Lung (tissue), 11 donors: ENCODE measurements at regions not wholly inside any gene's neighbourhood (a gene's known extent, or its start where the extent isn't known, plus 50 kb on each side); places are given as distances from the start of the nearest gene placed in this dataset.
"Not testable (repeated sequence)": the region's sequence is repeated elsewhere in the genome, so short reads cannot be mapped to it uniquely, and the experiment has no call there.

Experiments used
- ATAC-seq: fragments of 200-7000 bp; cut with Tn5 transposase; one replicate; pipeline ENCODE4 v1.9.1; 2020; ENCODE audit warnings: moderate number of reproducible peaks; ENCODE audit not compliant: insufficient read depth, low FRiP score
- DNase-seq, 3 donors: peaks; one replicate each; pipeline ENCODE4 v3.0.0-alpha.2; 2013 to 2017
- H3K27ac ChIP-seq, 2 donors: one replicate each; pipeline ENCODE4 v1.5.1; 2013; ENCODE audit warnings: mild to moderate bottlenecking in 2 of 2, moderate library complexity in 2 of 2, control low read depth in 1 of 2, inconsistent platforms in 1 of 2, low read depth in 1 of 2, low read length in 1 of 2
- H3K27me3 ChIP-seq, 3 donors: one replicate each; pipeline ENCODE4 v1.5.1; 2013; ENCODE audit warnings: low read length in 2 of 3; ENCODE audit not compliant: control insufficient read depth in 3 of 3, insufficient read depth in 3 of 3
- H3K36me3 ChIP-seq, 4 donors: one replicate each; pipeline ENCODE4 v1.5.1; 2013; ENCODE audit warnings: low read length in 4 of 4, mild to moderate bottlenecking in 1 of 4, moderate library complexity in 1 of 4; ENCODE audit not compliant: control insufficient read depth in 4 of 4, insufficient read depth in 4 of 4
- H3K4me1 ChIP-seq, 5 donors: one replicate each; pipeline ENCODE4 v1.5.1; 2013; ENCODE audit warnings: low read length in 5 of 5, mild to moderate bottlenecking in 2 of 5, moderate library complexity in 1 of 5; ENCODE audit not compliant: control insufficient read depth in 5 of 5, insufficient read depth in 5 of 5
- H3K4me3 ChIP-seq: one replicate; pipeline ENCODE4 v1.5.1; 2013; ENCODE audit warnings: mild to moderate bottlenecking, control low read depth, moderate library complexity
- H3K9ac ChIP-seq, 2 donors: one replicate each; pipeline ENCODE4 v1.5.1; 2013; ENCODE audit warnings: low read length in 2 of 2, control low read depth in 1 of 2; ENCODE audit not compliant: insufficient read depth in 1 of 2
- H3K9me3 ChIP-seq, 4 donors: one replicate each; pipeline ENCODE4 v1.5.1; 2013; ENCODE audit warnings: low read length in 3 of 4, mild to moderate bottlenecking in 1 of 4, moderate library complexity in 1 of 4; ENCODE audit not compliant: control insufficient read depth in 4 of 4, insufficient read depth in 3 of 4
- CTCF ChIP-seq: IDR thresholded peaks from 2 replicates; pipeline ENCODE4 v1.5.1; 2012; ENCODE audit warnings: mild to moderate bottlenecking; ENCODE audit errors: control extremely low read depth, extremely low read depth
- WGBS, 2 donors: extraction: QIAGEN DNeasy Blood & Tissue Kit; methylation state at CpG; one replicate each; pipeline ENCODE4 v1.1.7; 2013; 5-methylcytosine and 5-hydroxymethylcytosine counted together
- donor health status: control.
- donor health status: control.
- donor health status: Bipolar disorder and iron deficiency.
- donor health status: healthy.
- donor health status: DM: yes; HTN: yes; CAD: no.

GRCh38 chr10:80718024-80718423 is 180.3 kb downstream of the SH2D4B start:
- H3K4me1 ChIP-seq = no peaks in the 10 kb centered on the region
- H3K27me3 ChIP-seq = no peaks in the 10 kb centered on the region
- no peak overlapping the region for H3K27ac ChIP-seq
- no peak overlapping the region for H3K4me3 ChIP-seq
- ATAC-seq = no peak
- no peaks in the 10 kb centered on the region for H3K36me3 ChIP-seq
- 81 to 85% methylated on average over 3 of the region's 3 CpGs for WGBS, 2 donors
- H3K9ac ChIP-seq = no peak overlapping the region
- DNase-seq = peak in 2 of 3 donors; percentile 1 to 6
- H3K9me3 ChIP-seq = peaks cover 0 to 3% (median 0%) of the 10 kb centered on the region in 4 donors
- no peak for TF ChIP-seq CTCF

GRCh38 chr10:80719935-80720334 is 182.2 kb downstream of the SH2D4B start:
- 86 to 94% methylated on average over 5 of the region's 5 CpGs for WGBS, 2 donors
- ATAC-seq (no peak), DNase-seq (no peak)
- no peak for TF ChIP-seq CTCF
- Histone ChIP-seq H3K4me3 (no peak overlapping the region), H3K9ac (no peak overlapping the region), H3K36me3 (no peaks in the 10 kb centered on the region), H3K27me3 (no peaks in the 10 kb centered on the region), H3K27ac (no peak overlapping the region), H3K9me3 (peaks cover 0 to 1% (median 0%) of the 10 kb centered on the region in 4 donors), H3K4me1 (no peaks in the 10 kb centered on the region)

GRCh38 chr10:80720549-80720948 is 182.8 kb downstream of the SH2D4B start:
- ATAC-seq = no peak

GRCh38 chr10:80728354-80728753 is 190.7 kb downstream of the SH2D4B start:
- H3K27ac ChIP-seq, H3K36me3 ChIP-seq, H3K4me1 ChIP-seq, H3K9me3 ChIP-seq, DNase-seq, H3K4me3 ChIP-seq, ATAC-seq, H3K27me3 ChIP-seq, H3K9ac ChIP-seq: not testable (repeated sequence)
- WGBS, 2 donors = 90 to 92% methylated on average over 9 to 11 of the region's 15 CpGs

More at GRCh38 chr10:80720549-80720948, 182.8 kb downstream of the SH2D4B start:
- DNase-seq = no peak
- Histone ChIP-seq H3K9ac (no peak overlapping the region), H3K4me1 (no peaks in the 10 kb centered on the region), H3K27ac (no peak overlapping the region), H3K27me3 (no peaks in the 10 kb centered on the region), H3K9me3 (peaks cover 0 to 1% (median 0%) of the 10 kb centered on the region in 4 donors), H3K4me3 (no peak overlapping the region), H3K36me3 (no peaks in the 10 kb centered on the region)
- no peak for TF ChIP-seq CTCF
- WGBS, 2 donors = 72 to 80% methylated on average over 3 of the region's 3 CpGs
